HUES6 (cell line): ENCODE measurements at regions not wholly inside any gene's neighbourhood (a gene's known extent, or its start where the extent isn't known, plus 50 kb on each side); places are given as distances from the start of the nearest gene placed in this dataset.
"Not testable (repeated sequence)": the region's sequence is repeated elsewhere in the genome, so short reads cannot be mapped to it uniquely, and the experiment has no call there.

ENCODE experiments used
- H3K27ac ChIP-seq: 2 replicates; pipeline ENCODE4 v1.7.0; 2013; ENCODE audit warnings: low read depth, mild to moderate bottlenecking, low read length, inconsistent platforms
- H3K27me3 ChIP-seq: 2 replicates; pipeline ENCODE4 v1.6.1; 2013; ENCODE audit warnings: low read length; ENCODE audit not compliant: control insufficient read depth, insufficient read depth
- H3K36me3 ChIP-seq: 2 replicates; pipeline ENCODE4 v1.6.1; 2013; ENCODE audit warnings: low read length; ENCODE audit not compliant: control insufficient read depth, insufficient read depth
- H3K4me1 ChIP-seq: 2 replicates; pipeline ENCODE4 v1.6.1; 2013; ENCODE audit warnings: low read length; ENCODE audit not compliant: control insufficient read depth, insufficient read depth
- H3K4me3 ChIP-seq: 2 replicates; pipeline ENCODE4 v1.5.1; 2013; ENCODE audit warnings: low read depth, low read length
- H3K9ac ChIP-seq: one replicate; pipeline ENCODE4 v1.6.1; 2013; ENCODE audit warnings: mild to moderate bottlenecking, low read length
- H3K9me3 ChIP-seq: 2 replicates; pipeline ENCODE4 v1.6.1; 2013; ENCODE audit warnings: low read depth, low read length; ENCODE audit not compliant: control insufficient read depth, insufficient read depth

DNA sequence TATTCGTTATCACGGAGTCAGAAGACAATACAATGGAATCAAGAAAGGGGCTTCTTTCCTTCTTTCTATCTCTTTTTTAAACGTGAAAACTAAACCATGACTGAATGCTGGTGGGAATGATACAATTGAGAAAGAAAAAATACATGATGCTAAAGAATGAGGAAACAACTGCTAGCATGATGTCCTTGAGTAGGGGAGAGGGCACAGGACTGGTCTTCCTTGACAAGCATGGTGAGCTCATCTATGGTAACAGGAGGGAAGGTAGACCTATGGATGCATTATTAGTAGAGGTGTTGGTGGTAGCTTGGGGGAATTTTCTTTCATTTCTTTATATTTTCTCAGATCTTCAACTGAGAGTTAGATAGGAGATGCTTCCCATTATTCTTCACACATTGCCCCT lies 88.9 kb upstream of the COL1A2 start:
- H3K27ac ChIP-seq, result no peak overlapping the region
- H3K4me1 ChIP-seq, result peaks cover 30% of the 10 kb centered on the region
- no peaks in the 10 kb centered on the region for H3K36me3 ChIP-seq
- peaks cover 2% of the 10 kb centered on the region; the same call in 1 of the 2 replicates for H3K9me3 ChIP-seq
- no peak overlapping the region for H3K4me3 ChIP-seq
- H3K9ac ChIP-seq, result no peak overlapping the region
- H3K27me3 ChIP-seq, result no peaks in the 10 kb centered on the region

DNA sequence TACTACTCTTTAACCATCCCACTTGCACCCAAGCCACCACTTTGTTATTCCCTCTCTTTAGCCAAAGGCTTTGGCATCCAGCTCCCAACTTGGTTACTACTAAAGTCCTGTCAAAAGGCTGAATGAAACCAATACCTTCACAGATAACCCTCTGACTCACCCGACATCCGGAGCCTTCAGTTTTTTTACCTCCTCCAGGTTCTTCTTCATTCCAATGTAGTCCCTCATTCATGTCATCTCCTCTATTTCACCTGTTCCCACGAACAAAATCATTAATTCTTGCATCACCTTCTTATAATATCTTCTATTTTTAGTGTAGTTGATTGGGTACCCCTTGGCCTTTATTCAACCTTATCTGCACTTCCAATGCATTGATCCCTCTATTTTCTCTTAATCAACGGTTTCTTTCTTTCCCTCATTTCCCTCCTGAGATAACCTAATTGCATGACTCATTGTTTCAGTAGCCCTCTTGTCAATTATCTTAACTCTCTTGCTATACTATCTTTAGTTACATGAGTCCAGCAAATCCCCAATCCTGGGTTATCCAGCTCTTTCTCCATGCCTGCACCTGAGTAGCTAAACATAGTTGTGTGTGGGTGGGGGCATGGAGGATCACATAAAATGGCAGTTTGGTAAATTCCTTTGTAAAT lies 87.2 kb upstream of the COL1A2 start:
- H3K4me3 ChIP-seq, result no peak overlapping the region
- no peak overlapping the region for H3K27ac ChIP-seq
- H3K9me3 ChIP-seq, result peaks cover 2% of the 10 kb centered on the region; the same call in 1 of the 2 replicates

DNA sequence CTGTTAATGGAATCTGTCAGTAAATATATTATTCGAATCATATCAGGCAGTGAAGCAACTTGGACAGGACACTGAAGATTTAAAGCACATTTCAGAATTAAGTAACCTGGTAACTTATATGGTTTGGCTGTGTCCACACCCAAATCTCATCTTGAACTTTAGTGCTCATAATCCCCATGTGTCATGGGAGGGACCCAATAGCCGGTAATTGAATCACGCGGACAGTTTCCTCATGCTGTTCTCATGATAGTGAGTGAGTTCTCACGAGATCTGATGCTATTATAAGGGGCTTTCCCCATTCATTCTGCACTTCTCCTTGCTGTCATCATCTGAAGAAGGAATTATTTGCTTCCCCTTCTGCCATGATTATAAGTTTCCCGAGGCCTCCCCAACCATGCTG lies 83.2 kb upstream of the COL1A2 start:
- Histone ChIP-seq H3K36me3 (no peaks in the 10 kb centered on the region), H3K4me3 (no peak overlapping the region), H3K9ac (no peak overlapping the region), H3K27ac (no peak overlapping the region), H3K4me1 (no peaks in the 10 kb centered on the region), H3K9me3 (peaks cover 2% of the 10 kb centered on the region; the same call in 1 of the 2 replicates), H3K27me3 (no peaks in the 10 kb centered on the region)

More for the DNA sequence above, 87.2 kb upstream of the COL1A2 start:
- Histone ChIP-seq H3K9ac (no peak overlapping the region), H3K27me3 (no peaks in the 10 kb centered on the region), H3K36me3 (no peaks in the 10 kb centered on the region), H3K4me1 (peaks cover 15% of the 10 kb centered on the region)

DNA sequence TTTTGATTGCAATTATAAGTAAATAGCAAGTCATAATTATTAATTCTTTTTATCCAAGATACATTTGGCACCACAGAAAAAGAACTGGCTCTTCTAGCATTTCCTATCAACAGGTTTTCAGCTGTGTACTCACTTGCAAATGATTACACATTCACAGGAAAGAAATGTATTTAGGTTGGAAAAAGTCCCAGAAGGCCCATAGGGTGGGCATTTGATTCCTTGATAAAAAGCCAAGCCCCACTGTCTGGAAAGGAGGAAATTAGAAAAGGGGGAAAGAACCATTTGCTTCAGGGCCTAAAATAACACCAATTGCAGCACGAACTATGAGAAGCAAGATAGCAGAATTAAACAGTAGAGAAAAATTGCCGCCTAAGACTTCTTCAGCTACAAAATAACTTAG lies 80.8 kb upstream of the COL1A2 start:
- Histone ChIP-seq H3K9ac (no peak overlapping the region), H3K36me3 (no peaks in the 10 kb centered on the region), H3K4me1 (no peaks in the 10 kb centered on the region), H3K27me3 (no peaks in the 10 kb centered on the region), H3K9me3 (peaks cover 1% of the 10 kb centered on the region; the same call in 1 of the 2 replicates), H3K4me3 (no peak overlapping the region), H3K27ac (no peak overlapping the region)

- H3K4me3 ChIP-seq, result no peak overlapping the region
- H3K27ac ChIP-seq, result no peak overlapping the region
- 0 out of 2 replicates have a peak, but pooled peaks cover 3% of the 10 kb centered on the region for H3K9me3 ChIP-seq
- no peak overlapping the region for H3K9ac ChIP-seq
- H3K4me1 ChIP-seq, result no peaks in the 10 kb centered on the region
- H3K27me3 ChIP-seq, result no peaks in the 10 kb centered on the region
- no peaks in the 10 kb centered on the region for H3K36me3 ChIP-seq
Measured at GRCh38 chr7:94314413-94315410, 80.0 kb upstream of the COL1A2 start.

DNA sequence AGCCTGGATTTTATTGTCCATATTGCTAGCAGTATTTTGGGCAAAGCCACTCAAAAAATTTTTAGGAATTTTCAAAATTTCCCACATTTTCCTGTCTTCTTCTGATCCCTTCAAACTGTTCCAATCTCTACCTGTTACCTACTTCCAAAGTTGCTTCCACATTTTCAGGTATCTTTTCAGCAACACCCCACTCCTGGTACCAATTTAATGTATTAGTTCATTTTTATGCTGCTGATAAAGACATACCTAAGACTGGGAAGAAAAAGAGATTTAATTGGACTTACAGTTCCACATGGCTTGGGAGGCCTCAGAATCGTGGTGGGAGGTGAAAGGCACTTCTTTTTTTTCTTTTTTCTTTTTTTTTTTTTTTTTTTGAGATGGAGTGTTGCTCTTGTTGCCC lies 73.6 kb upstream of the COL1A2 start:
- not testable (repeated sequence) for H3K27me3 ChIP-seq, H3K4me1 ChIP-seq, H3K36me3 ChIP-seq, H3K27ac ChIP-seq, H3K4me3 ChIP-seq, H3K9ac ChIP-seq
- H3K9me3 ChIP-seq, result peaks cover 21% of the 10 kb centered on the region

GRCh38 chr7:94323844-94324243 lies 70.9 kb upstream of the COL1A2 start:
- H3K4me3 ChIP-seq, result no peak overlapping the region

DNA sequence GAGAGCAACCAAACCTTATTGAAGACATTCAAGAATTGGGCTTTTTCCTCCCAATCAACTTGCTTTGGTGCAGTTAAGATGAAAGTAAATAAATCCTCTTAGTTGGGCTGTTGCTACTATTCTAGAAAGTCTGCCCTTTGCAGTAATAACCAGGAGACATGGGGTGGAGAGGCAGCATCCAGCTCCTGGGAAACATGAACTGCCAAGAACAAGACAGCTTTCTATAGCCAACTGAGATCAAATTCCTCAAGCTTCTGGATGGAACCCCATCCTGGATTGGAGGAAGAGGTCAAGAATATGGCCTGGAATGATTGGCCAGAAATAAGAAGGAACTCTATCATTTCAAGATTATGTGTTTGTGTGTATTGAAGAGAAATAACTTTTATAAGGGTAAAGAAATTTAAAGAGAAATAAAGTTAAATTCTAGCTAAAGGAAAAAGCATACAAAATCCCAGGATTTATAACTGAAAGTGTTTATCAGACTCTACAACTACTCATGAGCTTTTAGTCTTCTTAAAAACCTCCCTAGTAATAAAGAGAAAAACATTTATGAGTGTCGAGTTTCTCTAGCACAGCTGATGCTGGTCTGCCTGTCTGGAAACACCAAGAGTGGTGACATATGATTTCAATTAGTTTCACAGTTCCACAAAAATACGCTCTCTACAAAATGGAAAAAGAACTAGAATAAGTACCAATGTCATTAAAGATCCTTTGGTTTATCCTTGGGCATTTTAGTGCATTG lies 70.1 kb upstream of the COL1A2 start:
- Histone ChIP-seq H3K27me3 (no peaks in the 10 kb centered on the region), H3K9ac (no peak overlapping the region), H3K27ac (no peak overlapping the region), H3K36me3 (no peaks in the 10 kb centered on the region), H3K4me3 (no peak overlapping the region), H3K4me1 (no peaks in the 10 kb centered on the region), H3K9me3 (peaks cover 20% of the 10 kb centered on the region)

More at GRCh38 chr7:94323844-94324243, 70.9 kb upstream of the COL1A2 start:
- Histone ChIP-seq H3K9me3 (peaks cover 21% of the 10 kb centered on the region), H3K27ac (no peak overlapping the region), H3K36me3 (no peaks in the 10 kb centered on the region), H3K27me3 (no peaks in the 10 kb centered on the region), H3K9ac (no peak overlapping the region), H3K4me1 (no peaks in the 10 kb centered on the region)

DNA sequence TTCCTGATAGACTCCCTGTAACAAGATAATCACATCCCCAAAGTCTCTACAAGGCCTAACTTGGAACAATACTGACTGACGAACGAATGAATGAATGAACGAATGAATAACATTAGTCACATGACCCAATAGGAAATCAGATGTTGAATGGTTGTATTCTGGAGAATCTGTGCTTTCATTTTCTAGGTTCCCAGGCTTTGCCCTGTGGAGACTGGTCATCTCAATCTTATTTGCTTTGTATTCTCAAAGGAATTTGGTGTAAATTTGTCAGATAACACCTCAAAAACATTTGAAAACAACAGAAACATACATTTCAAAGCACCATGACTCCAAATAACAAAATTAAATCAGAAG lies 69.6 kb upstream of the COL1A2 start:
- H3K4me3 ChIP-seq, result no peak overlapping the region
- peaks cover 14% of the 10 kb centered on the region for H3K9me3 ChIP-seq
- H3K9ac ChIP-seq, result no peak overlapping the region
- no peak overlapping the region for H3K27ac ChIP-seq
- H3K4me1 ChIP-seq, result 0 out of 2 replicates have a peak, but pooled peaks cover under 1% of the 10 kb centered on the region
- H3K27me3 ChIP-seq, result no peaks in the 10 kb centered on the region
- no peaks in the 10 kb centered on the region for H3K36me3 ChIP-seq

- H3K27me3 ChIP-seq, result no peaks in the 10 kb centered on the region
- H3K9ac ChIP-seq, result no peak overlapping the region
- H3K4me1 ChIP-seq, result peaks cover 11% of the 10 kb centered on the region
- H3K9me3 ChIP-seq, result no peaks in the 10 kb centered on the region
- H3K4me3 ChIP-seq, result no peak overlapping the region
- H3K36me3 ChIP-seq, result no peaks in the 10 kb centered on the region
- H3K27ac ChIP-seq, result no peak overlapping the region
Measured at GRCh38 chr7:94330269-94331020, 64.2 kb upstream of the COL1A2 start.
